GM21737 (cell line): ENCODE measurements at regions not wholly inside any gene's neighbourhood (a gene's known extent, or its start where the extent isn't known, plus 50 kb on each side); places are given as distances from the start of the nearest gene placed in this dataset.
"Not testable (repeated sequence)": the region's sequence is repeated elsewhere in the genome, so short reads cannot be mapped to it uniquely, and the experiment has no call there.

Source experiments
- ATAC-seq: cut with Tn5 transposase; IDR thresholded peaks from one replicate; pipeline ENCODE4 v1.9.1; 2021; ENCODE audit warnings: mild to moderate bottlenecking, moderate library complexity; ENCODE audit not compliant: unreplicated experiment

- ATAC-seq, result no peak
Measured at GRCh38 chr14:83129496-83129895, 1595.8 kb upstream of the SEL1L start.

GRCh38 chr14:83133981-83134645, 1600.5 kb upstream of the SEL1L start:
- no peak for ATAC-seq

GRCh38 chr14:83140756-83141155, 1607.1 kb upstream of the SEL1L start:
- ATAC-seq, result no peak

- ATAC-seq, result no peak
Measured at GRCh38 chr14:83147006-83147405, 1613.4 kb upstream of the SEL1L start.

DNA sequence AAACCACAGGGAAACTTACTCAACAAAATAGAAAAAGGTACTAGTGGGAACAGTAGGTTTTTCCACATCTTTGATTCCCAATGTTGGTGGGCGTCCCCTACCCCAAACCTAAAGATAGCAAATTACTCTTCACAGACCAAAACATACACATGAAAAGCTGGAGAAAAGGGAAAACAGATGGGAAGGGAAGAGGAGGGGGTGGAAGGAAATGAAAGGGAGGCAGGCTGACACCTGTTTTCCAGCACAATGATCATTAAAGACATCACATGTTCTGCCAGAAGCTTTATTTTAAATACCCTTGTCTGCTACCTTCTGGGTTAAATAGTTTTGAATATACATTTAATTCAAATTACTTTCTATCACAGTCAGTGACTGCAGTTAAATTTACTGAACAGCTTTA, 1617.9 kb upstream of the SEL1L start:
- ATAC-seq, result no peak

DNA sequence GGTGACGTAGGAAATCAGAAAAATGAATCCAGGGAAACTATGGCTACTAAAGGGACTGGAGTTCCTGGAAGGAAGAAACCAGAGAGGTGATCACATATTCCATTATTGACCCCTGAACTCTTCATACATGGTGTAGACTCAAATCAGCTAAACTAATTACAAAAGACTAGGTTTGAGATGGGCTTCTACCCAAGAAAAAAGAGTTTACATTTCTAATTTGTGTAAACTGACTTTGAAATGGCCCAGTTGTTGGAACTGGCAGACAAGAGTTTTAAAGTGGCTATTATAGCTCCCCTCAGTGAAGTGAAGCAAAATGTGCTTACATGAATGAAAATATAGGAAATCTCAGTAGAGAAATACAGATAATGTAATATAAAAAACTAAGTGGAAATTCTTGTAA, 1619.4 kb upstream of the SEL1L start:
- no peak for ATAC-seq

- no peak for ATAC-seq
Measured at GRCh38 chr14:83162361-83162929, 1628.8 kb upstream of the SEL1L start.

GRCh38 chr14:83163016-83163415, 1629.4 kb upstream of the SEL1L start:
- no peak for ATAC-seq

DNA sequence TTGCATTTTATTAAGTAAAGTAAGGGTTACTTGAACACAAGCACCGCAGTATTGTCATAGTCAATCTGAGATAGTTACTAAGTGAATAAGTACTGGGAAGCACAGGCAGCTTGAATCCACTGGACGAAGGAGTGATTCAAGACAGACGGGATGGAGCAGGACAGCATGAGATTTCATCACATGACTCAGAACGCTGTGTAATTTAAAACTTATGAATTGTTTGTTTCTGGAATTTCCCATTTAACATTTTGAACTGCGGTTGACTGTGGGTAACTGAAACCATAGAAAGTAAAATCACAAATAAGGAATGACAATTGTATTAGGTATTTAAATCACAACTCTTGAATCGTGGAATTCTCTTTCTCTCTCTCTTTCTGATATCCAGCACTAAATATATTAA, 1630.4 kb upstream of the SEL1L start:
- ATAC-seq, result no peak

- ATAC-seq, result no peak
Measured at GRCh38 chr14:83164591-83164990, 1630.9 kb upstream of the SEL1L start.

DNA sequence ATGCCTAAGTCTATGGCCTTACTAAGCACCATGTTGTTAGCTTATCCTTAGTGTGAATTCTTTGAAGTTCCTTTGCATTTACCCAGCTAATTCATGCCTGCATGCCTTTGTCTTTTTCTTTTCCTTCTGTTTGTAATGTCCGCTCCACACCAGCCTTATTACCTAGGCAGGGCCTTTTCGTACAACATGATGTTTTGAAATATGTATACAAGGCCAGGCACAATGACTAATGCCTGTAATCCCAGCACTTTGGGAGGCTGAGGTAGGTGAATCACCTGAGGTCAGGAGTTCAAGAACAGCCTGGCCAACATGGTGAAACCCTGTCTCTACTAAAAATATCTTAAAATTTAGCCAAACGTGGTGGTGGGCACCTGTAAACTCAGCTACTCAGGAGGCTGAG, 1636.5 kb upstream of the SEL1L start:
- no peak for ATAC-seq

- no peak for ATAC-seq
Measured at GRCh38 chr14:83171761-83172160, 1638.1 kb upstream of the SEL1L start.

DNA sequence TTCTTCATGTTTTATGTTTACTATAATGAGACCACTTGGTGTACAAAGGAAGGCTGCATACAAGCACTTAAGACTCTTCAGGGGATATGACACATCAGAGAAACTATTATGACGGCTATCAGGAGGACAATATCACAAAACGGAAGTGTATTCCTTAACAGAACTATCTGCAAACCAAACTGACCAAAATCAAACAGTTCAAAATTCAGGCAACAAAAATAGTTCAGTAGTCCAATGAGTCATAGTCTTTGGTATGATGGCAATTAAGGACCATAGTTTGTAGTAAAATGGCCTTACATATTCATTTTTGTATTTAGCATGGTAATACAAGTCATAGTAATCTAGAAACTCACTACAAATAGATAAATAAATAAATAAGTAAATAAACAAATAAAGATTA, 1638.7 kb upstream of the SEL1L start:
- no peak for ATAC-seq

DNA sequence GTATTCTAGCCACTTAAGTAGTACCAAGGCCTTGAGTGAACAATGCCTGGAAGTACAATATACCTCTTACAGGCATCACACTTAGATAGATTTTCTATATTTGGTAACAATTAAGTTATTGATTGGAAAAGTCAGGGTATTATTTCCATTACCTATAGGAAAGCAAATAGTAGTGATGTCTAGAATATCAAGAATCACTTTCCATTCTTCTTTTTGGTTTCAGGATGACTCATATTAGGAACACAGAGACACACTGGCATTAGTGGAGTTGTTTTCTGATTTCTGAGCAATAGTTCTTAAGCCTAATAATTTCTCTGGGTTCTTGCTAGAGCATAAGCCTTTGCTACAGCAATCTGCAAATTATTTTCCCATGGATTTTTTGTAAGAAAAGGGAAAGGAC, 1640.0 kb upstream of the SEL1L start:
- no peak for ATAC-seq

DNA sequence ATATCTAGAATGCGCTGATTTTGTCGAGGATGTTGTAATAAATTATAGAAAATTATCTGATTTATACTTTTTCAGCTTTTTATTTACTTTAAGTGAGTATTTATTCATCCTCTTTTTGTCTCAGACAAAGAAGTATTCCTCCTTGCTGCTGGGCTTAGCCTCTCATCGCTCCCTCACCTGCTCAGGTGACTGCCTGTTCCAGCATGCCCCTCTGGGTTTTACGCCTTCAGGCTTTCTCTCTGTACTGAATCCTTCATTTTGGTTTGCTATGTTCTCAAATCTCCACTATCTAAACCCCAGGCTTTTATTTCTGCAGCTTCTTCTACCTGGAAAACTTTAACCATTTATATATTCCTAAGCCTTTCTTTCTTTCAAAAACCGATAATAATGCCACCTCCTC, 1650.9 kb upstream of the SEL1L start:
- no peak for ATAC-seq

DNA sequence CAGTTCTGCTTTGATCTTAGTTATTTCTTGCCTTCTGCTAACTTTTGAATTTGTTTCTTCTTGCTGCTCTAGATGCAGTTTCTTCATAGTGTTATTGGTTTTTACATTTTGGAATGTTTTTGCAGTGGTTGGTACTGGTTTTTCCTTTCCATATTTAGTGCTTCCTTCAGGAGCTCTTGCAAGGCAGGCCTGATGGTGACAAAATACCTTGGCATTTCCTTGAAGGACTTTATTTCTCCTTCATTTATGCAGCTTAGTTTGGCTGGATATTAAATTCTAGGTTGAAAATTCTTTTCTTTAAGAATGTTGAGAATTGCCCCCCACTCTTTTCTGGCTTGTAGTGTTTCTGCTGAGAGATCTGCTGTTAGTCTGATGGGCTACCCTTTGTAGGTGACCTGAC, 1654.7 kb upstream of the SEL1L start:
- ATAC-seq, result not testable (repeated sequence)

GRCh38 chr14:83196236-83196635, 1662.6 kb upstream of the SEL1L start:
- no peak for ATAC-seq

GRCh38 chr14:83197271-83197670, 1663.6 kb upstream of the SEL1L start:
- no peak for ATAC-seq

- ATAC-seq, result no peak
Measured at GRCh38 chr14:83207550-83207949, 1673.9 kb upstream of the SEL1L start.

DNA sequence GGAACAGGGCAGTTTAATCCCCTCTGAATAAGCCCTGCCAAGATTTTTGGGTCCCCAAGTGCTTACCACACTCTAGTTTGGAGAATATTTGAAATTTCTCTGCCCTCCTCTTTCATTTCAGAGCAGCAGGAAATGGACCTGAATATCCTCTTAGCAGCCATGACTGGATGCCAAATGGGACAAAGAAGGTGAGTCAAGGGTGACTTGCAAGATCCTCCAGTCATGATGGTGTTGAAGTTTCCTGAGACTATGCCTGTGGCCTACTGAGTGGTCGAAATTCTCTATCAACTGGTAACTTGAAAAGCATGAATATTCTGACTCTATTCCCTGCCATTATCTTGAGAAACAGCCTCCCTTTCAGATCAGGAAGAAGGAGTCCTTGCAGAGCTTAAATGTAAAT, 1674.7 kb upstream of the SEL1L start:
- no peak for ATAC-seq

DNA sequence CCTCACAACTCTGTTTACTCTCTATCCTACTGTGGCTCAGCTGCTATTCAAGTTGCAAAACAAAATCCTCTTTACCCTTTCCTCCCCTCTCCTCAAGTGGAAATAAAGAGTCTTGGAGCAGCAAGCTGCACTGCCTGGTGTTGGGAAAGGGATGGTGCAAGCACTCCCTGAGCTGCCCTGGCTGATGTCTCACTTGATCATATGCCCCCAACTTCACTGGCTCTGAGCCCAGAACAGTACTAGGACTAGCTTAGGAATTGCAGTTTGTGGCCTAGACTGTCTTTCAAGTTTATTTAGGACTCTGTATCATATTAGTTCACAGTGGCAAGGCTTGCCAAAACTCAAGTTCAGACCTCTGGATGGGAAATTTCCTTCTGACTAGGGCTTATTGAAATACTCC, 1683.8 kb upstream of the SEL1L start:
- ATAC-seq, result no peak

DNA sequence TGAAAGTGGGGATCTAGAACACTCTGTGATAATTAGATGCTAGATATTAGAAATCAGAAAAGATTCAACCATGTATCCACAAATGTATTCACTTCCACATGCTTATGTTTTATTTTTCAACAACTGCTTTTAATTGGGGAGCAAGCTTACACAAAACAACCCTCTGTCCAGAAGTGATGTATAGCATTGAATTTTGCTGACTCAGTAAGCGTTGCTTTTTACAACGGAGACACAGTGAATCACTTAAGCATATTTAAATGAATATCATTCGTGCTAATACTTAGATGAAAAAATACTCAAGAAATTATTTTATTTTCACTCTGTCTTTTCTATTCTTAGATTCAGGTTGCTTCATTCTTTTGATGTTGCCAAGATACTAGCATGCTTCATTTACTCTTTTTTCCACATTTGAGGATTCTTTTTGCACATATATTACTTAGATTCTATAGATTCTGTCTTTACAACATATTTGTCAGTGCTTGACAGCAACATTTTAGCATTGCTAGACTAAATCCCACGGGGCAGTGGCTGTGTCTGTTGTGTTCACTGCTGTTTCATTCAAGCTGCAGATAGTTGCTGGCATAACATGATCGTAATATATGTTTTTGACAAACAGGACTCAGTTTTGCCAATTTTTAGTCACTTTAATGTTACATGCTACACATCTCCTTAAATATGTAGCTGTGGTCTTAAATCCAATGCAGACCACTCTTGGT, 1714.4 kb upstream of the SEL1L start:
- no peak for ATAC-seq
